Prostate gland (tissue), 2 donors: ENCODE measurements at regions not wholly inside any gene's neighbourhood (a gene's known extent, or its start where the extent isn't known, plus 50 kb on each side); places are given as distances from the start of the nearest gene placed in this dataset.

Source experiments
- POLR2A ChIP-seq: fragments of 450-650 bp; IDR thresholded peaks from one replicate; pipeline ENCODE4 v1.6.1; 2016; ENCODE audit warnings: antibody characterized with exemption, mild to moderate bottlenecking
- TF ChIP-seq, protein P1 (sequence below), 4 experiments: fragments of 200-600 bp in 2 of 4; fragments of 450-650 bp in 2 of 4; sonication (generic) in 2 of 4; IDR thresholded peaks; 1 replicate in 3 of 4; 2 replicates in 1 of 4; pipeline ENCODE4 v1.5.1; 2016 to 2019; ENCODE audit warnings: antibody characterized with exemption in 4 of 4, mild to moderate bottlenecking in 2 of 4, moderate library complexity in 2 of 4

DNA sequence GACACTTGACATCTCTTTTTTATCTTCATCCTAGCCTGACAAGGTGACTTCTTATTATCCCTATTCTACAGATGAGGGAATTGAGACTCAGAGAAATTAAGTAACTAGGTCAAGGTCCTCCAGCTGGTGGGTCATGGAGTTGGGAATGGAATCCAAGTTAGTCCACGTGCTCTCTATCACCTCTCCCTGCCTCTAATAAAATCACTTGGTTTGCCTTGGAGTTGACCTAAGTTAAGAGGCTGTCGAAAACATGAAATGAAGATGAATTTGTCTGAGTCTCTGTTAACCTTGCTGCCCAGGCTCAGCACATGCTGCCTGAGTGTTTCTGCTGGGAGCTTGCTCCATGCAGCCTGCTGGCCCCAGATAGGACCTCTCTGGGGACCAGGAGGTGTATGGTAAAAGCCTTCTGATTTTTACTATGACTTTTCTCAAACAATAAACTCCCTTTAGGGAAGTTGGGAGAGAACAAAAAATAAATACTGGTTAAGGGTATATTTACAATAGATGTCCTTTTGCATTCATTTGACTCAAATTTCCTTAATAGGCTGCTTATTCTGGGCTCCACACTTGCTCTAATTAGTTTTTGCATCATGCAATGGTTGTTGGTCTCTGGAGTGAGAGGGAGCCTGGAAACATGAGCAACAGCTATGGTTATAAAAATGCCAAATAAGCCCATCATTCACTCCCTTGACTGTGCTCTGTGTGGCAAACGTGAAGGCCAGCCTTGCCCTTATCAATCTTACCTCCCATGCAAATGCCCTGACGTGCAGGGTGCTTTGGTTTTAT is 61.6 kb upstream of the DHX15 start:
- TF ChIP-seq, protein P1, sequence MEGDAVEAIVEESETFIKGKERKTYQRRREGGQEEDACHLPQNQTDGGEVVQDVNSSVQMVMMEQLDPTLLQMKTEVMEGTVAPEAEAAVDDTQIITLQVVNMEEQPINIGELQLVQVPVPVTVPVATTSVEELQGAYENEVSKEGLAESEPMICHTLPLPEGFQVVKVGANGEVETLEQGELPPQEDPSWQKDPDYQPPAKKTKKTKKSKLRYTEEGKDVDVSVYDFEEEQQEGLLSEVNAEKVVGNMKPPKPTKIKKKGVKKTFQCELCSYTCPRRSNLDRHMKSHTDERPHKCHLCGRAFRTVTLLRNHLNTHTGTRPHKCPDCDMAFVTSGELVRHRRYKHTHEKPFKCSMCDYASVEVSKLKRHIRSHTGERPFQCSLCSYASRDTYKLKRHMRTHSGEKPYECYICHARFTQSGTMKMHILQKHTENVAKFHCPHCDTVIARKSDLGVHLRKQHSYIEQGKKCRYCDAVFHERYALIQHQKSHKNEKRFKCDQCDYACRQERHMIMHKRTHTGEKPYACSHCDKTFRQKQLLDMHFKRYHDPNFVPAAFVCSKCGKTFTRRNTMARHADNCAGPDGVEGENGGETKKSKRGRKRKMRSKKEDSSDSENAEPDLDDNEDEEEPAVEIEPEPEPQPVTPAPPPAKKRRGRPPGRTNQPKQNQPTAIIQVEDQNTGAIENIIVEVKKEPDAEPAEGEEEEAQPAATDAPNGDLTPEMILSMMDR (IDR thresholded peaks at IDR 0.05): no peak
- no peak for TF ChIP-seq POLR2A
